Ovary (tissue), 7 donors: ENCODE measurements at regions not wholly inside any gene's neighbourhood (a gene's known extent, or its start where the extent isn't known, plus 50 kb on each side); places are given as distances from the start of the nearest gene placed in this dataset.

Experiments
- DNase-seq, 5 donors: peaks; one replicate each; pipeline ENCODE4 v3.0.0-alpha.2; 2019 to 2020
- H3K27ac ChIP-seq, 2 donors: fragments of 200-600 bp; one replicate each; pipeline versions ENCODE4 v1.5.1 to v1.8.0; 2019 to 2022
- H3K27me3 ChIP-seq: fragments of 200-600 bp; one replicate; pipeline ENCODE4 v1.8.0; 2022
- H3K36me3 ChIP-seq: fragments of 200-600 bp; sonication (generic); one replicate; pipeline ENCODE4 v1.5.1; 2019
- H3K4me1 ChIP-seq: one replicate; pipeline ENCODE4 v1.8.1; 2013; ENCODE audit warnings: mild to moderate bottlenecking, moderate library complexity; ENCODE audit not compliant: insufficient read depth
- H3K4me3 ChIP-seq: fragments of 200-600 bp; sonication (generic); one replicate; pipeline ENCODE4 v1.5.1; 2017
- H3K9me3 ChIP-seq, 2 donors: fragments of 200-600 bp in 1 of 2; sonication (generic) in 1 of 2; one replicate each; pipeline versions ENCODE4 v1.5.1 to v1.8.1; 2013 to 2019; ENCODE audit warnings: mild to moderate bottlenecking in 1 of 2, moderate library complexity in 1 of 2
- EP300 ChIP-seq: sonication (generic); formaldehyde crosslinking; IDR thresholded peaks from one replicate; pipeline ENCODE4 v1.6.1; 2017; ENCODE audit warnings: antibody characterized with exemption
- POLR2A ChIP-seq: fragments of 450-650 bp; IDR thresholded peaks from one replicate; pipeline ENCODE4 v1.6.1; 2017; ENCODE audit warnings: antibody characterized with exemption, mild to moderate bottlenecking, moderate library complexity
- WGBS, 3 donors: extraction: QIAGEN DNeasy Blood & Tissue Kit in 1 of 3; methylation state at CpG; one replicate each; pipeline versions ENCODE4 v1.1.5 to v1.1.7; 2013 to 2017; 5-methylcytosine and 5-hydroxymethylcytosine counted together
- intact Hi-C, 4 donors: fragments of 100-400 bp; cut with DNase I; formaldehyde crosslinking; loops; one replicate each; pipeline versions ENCODE4 v1.11.0 to v1.15.1; 2022 to 2023
- TF ChIP-seq, protein P1 (sequence below), 3 donors: fragments of 450-650 bp in 2 of 3; fragments of 200-600 bp in 1 of 3; IDR thresholded peaks; one replicate each; pipeline versions ENCODE4 v1.5.1 to v1.8.0; 2016 to 2022; ENCODE audit warnings: antibody characterized with exemption in 3 of 3, mild to moderate bottlenecking in 1 of 3
- donor health status: DM: no; HTN: no; CAD: no; lungs with moderate emphysema.
- donor health status: DM: no; HTN: no; CAD: no.
- donor health status: Bipolar disorder and iron deficiency.
- donor health status: DM: no; HTN: no; CAD: no.
- donor health status: DM: yes; HTN: yes; CAD: no.

DNA sequence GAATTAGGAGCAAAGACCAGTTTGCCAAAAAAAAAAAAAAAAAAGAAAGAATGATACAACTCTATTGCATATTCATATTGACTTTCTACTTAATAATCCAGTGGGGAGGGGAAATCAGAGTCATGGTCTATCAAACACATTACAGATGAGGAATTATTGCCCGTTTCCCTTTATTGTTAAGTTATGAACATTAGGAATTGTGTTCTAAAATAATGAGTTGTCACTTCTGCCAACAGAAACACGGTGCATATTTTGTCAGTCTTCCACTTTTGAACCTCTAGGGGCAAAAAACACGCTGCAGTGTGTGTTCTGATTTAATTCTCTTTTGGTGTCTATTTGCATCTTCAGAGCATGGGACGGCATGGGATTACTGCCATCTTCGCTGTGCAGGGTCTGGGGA is 115.7 kb upstream of the RHOBTB1 start:
- whole genome bisulfite sequencing, 3 donors: 87 to 89% (median 88%) methylated on average over 5 of the region's 5 CpGs
- Histone ChIP-seq H3K36me3 (no peaks in the 10 kb centered on the region), H3K27ac (no peak overlapping the region), H3K4me1 (no peaks in the 10 kb centered on the region), H3K27me3 (no peaks in the 10 kb centered on the region), H3K9me3 (no peaks in the 10 kb centered on the region), H3K4me3 (no peak overlapping the region)
- TF ChIP-seq, protein P1, sequence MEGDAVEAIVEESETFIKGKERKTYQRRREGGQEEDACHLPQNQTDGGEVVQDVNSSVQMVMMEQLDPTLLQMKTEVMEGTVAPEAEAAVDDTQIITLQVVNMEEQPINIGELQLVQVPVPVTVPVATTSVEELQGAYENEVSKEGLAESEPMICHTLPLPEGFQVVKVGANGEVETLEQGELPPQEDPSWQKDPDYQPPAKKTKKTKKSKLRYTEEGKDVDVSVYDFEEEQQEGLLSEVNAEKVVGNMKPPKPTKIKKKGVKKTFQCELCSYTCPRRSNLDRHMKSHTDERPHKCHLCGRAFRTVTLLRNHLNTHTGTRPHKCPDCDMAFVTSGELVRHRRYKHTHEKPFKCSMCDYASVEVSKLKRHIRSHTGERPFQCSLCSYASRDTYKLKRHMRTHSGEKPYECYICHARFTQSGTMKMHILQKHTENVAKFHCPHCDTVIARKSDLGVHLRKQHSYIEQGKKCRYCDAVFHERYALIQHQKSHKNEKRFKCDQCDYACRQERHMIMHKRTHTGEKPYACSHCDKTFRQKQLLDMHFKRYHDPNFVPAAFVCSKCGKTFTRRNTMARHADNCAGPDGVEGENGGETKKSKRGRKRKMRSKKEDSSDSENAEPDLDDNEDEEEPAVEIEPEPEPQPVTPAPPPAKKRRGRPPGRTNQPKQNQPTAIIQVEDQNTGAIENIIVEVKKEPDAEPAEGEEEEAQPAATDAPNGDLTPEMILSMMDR (IDR thresholded peaks at IDR 0.05): no peak
- intact Hi-C loops: no loop called here
- DNase-seq: no peak

DNA sequence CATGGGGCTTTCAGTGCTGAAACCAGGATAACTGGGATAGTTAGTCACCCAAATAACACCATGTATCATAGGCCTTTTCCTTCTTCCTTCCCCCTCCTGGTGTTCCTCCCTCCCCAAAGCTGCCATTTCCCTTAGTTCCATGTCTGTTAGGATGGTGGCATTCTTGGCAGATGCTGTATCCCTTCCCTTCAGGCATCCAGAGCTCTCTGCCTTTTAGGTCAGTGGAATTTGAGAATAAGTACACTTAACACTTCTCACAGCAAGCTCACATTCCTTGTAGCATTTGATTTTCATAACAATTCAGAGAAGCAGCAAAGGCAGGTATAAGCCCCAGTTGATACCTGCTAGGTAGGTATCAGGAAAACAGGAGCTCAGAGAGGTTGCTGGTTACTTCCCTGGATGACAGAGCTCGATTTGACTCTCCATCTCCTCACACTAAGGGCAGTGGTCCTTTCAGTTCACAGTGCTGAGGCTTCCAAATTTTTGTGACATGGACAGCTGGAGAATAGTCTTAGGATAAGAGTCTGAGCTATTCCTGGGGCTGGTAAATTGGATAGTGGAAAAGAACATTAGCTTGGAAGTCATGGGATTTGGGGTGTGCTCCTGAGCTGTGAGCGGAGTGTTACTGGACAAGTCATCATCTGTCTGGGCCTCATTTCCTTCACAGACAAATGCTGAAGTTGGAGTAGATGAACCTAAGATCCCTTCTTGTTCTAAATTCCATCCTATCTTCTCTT is 108.7 kb upstream of the RHOBTB1 start:
- intact Hi-C loops: no loop called here

DNA sequence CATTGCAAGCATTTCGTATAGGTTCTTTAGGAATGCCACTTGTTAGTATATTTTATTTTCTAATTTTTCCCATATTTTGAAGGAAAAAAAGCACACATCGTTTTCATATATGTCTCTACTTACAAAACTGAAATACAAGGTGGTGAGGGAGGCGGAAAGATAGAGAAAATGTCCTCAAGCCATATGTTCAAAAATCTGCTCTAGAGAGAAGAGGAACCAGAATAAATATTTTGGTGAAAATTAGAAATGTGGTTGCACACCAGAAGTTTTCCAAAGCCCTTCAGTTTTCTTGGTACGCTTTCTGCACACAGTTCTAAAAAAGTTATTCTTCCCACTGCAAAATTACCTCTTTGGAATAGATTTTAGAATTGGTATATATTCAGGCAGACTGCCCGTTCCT is 107.4 kb upstream of the RHOBTB1 start:
- H3K36me3 ChIP-seq: no peaks in the 10 kb centered on the region
- no peak overlapping the region for H3K4me3 ChIP-seq
- no peak for DNase-seq
- H3K9me3 ChIP-seq: no peaks in the 10 kb centered on the region
- no peak overlapping the region for H3K27ac ChIP-seq
- TF ChIP-seq POLR2A: no peak
- TF ChIP-seq EP300: no peak
- no peaks in the 10 kb centered on the region for H3K27me3 ChIP-seq
- intact Hi-C loops: no loop called here
- WGBS, 3 donors: 91 to 96% (median 92%) methylated on average over 5 of the region's 5 CpGs
- no peaks in the 10 kb centered on the region for H3K4me1 ChIP-seq

More for the DNA sequence above, 108.7 kb upstream of the RHOBTB1 start:
- Histone ChIP-seq H3K4me3 (no peak overlapping the region), H3K9me3 (no peaks in the 10 kb centered on the region), H3K27ac (no peak overlapping the region), H3K4me1 (no peaks in the 10 kb centered on the region), H3K27me3 (no peaks in the 10 kb centered on the region), H3K36me3 (no peaks in the 10 kb centered on the region)
- DNase-seq: no peak
- WGBS, 3 donors: 86 to 96% (median 92%) methylated on average over 2 of the region's 2 CpGs
- TF ChIP-seq EP300: no peak
- TF ChIP-seq, protein P1 (IDR thresholded peaks at IDR 0.05): no peak
- no peak for TF ChIP-seq POLR2A

DNA sequence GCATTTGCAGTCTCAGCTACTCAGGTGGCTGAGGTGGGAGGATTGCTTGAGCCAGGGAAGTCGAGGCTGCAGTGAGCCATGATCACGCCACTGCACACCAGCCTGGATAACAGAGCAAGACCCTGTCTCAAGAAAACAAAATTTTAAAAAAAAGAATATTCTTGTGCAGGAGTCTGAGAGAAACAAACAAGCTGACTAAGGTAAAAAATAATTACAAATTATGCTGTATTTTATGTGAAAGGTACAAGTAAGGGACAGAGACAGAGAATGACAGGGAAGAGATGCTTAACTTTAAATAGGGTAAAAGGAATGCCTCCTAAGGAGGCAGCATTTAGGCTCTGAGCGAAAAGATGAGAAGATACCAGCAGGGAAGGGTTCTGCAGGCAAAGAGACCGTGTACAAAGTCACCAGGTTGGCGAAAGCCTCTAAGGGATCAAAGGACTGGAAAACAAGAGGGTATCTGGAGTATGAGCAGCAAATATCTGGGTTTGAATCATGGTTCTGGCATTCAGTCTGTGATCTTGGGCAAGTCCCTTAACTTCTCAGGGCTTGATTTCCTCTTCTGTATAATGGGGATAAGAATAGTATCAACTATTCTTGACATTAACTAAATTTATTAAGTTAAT is 106.2 kb upstream of the RHOBTB1 start:
- H3K27ac ChIP-seq: no peak overlapping the region
- H3K4me1 ChIP-seq: no peaks in the 10 kb centered on the region
- 89 to 92% (median 89%) methylated on average over 5 of the region's 5 CpGs for WGBS, 3 donors
- TF ChIP-seq, protein P1 (IDR thresholded peaks at IDR 0.05): no peak
- TF ChIP-seq EP300 (no peak), POLR2A (no peak)
- H3K27me3 ChIP-seq: no peaks in the 10 kb centered on the region
- intact Hi-C loops: no loop called here
- H3K9me3 ChIP-seq: no peaks in the 10 kb centered on the region
- H3K36me3 ChIP-seq: no peaks in the 10 kb centered on the region
- H3K4me3 ChIP-seq: no peak overlapping the region
- DNase-seq: no peak

DNA sequence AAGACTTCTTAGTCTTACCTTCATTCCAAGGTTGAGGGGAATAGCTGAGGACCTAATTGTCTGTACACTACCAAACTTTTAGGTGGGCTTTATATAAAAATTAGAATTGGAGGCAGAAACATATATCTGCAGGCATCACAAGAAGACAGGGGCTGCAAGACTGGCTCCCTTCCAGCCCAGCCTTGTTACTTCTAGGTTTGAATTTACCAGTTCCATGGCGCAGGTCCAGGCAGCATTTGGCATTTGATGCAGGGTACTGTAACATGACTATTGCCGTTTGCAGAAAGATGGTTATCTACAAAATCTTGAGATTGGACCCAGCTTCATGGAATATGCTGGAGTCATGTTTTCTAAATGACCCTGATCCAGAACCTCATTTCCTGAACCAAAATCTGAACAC is 105.4 kb upstream of the RHOBTB1 start:
- Histone ChIP-seq H3K36me3 (no peaks in the 10 kb centered on the region), H3K9me3 (no peaks in the 10 kb centered on the region), H3K4me1 (no peaks in the 10 kb centered on the region), H3K27ac (no peak overlapping the region), H3K4me3 (no peak overlapping the region), H3K27me3 (no peaks in the 10 kb centered on the region)
- 65 to 76% (median 68%) methylated on average over 2 of the region's 2 CpGs for WGBS, 3 donors
- TF ChIP-seq EP300: no peak
- TF ChIP-seq, protein P1 (IDR thresholded peaks at IDR 0.05): no peak
- no peak for TF ChIP-seq POLR2A
- DNase-seq: no peak
- intact Hi-C loops: no loop called here
